GM23338 (cell line): ENCODE measurements at regions not wholly inside any gene's neighbourhood (a gene's known extent, or its start where the extent isn't known, plus 50 kb on each side); places are given as distances from the start of the nearest gene placed in this dataset.
A peak's percentile ranks its signal among the peaks of the same experiment; 100 is the strongest.

ENCODE experiments used
- ATAC-seq: fragments of 200-7000 bp; cut with Tn5 transposase; 3 replicates; pipeline ENCODE4 v1.9.1; 2020
- DNase-seq: peaks from one replicate; pipeline ENCODE4 v3.0.0-alpha.2; 2015; ENCODE audit warnings: low spot score
- H2AFZ ChIP-seq: fragments of 200-600 bp; sonication (generic); 2 replicates; pipeline ENCODE4 v1.8.0; 2016; ENCODE audit warnings: antibody characterized with exemption, mild to moderate bottlenecking, moderate library complexity
- H3F3A ChIP-seq: fragments of 200-600 bp; sonication (generic); replicated peaks from 2 replicates; pipeline ENCODE4 v1.8.0; 2017; ENCODE audit warnings: antibody characterized with exemption, mixed run types, low read depth
- H3K27ac ChIP-seq: fragments of 200-600 bp; sonication (generic); 2 replicates; pipeline ENCODE4 v1.6.1; 2016; ENCODE audit warnings: low read depth
- H3K27me3 ChIP-seq: fragments of 200-600 bp; sonication (generic); 2 replicates; pipeline ENCODE4 v1.8.0; 2016; ENCODE audit warnings: mild to moderate bottlenecking, mixed run types, moderate library complexity; ENCODE audit not compliant: insufficient read depth
- H3K36me3 ChIP-seq: fragments of 200-600 bp; sonication (generic); 2 replicates; pipeline ENCODE4 v1.8.0; 2016; ENCODE audit warnings: mild to moderate bottlenecking; ENCODE audit not compliant: insufficient read depth
- H3K4me1 ChIP-seq: fragments of 200-600 bp; sonication (generic); 2 replicates; pipeline ENCODE4 v1.8.0; 2016; ENCODE audit warnings: mild to moderate bottlenecking, moderate library complexity; ENCODE audit not compliant: insufficient read depth
- H3K4me2 ChIP-seq: fragments of 200-600 bp; sonication (generic); 2 replicates; pipeline ENCODE4 v1.7.1; 2017; ENCODE audit warnings: mixed run types
- H3K4me3 ChIP-seq: fragments of 200-600 bp; sonication (generic); 2 replicates; pipeline ENCODE4 v1.6.1; 2016; ENCODE audit warnings: mixed run types
- H3K79me2 ChIP-seq: fragments of 200-600 bp; sonication (generic); replicated peaks from 2 replicates; pipeline ENCODE4 v1.8.0; 2017; ENCODE audit warnings: mild to moderate bottlenecking; ENCODE audit not compliant: insufficient read depth
- H3K9me2 ChIP-seq: fragments of 200-600 bp; sonication (generic); 2 replicates; pipeline ENCODE4 v1.8.0; 2017; ENCODE audit not compliant: insufficient read depth
- H4K20me1 ChIP-seq: fragments of 200-600 bp; sonication (generic); replicated peaks from 2 replicates; pipeline ENCODE4 v1.8.0; 2017; ENCODE audit warnings: mild to moderate bottlenecking; ENCODE audit not compliant: insufficient read depth
- H3K27ac Mint-ChIP-seq: 2 replicates; pipeline ENCODE4 v1.8.0; 2020; ENCODE audit warnings: inconsistent platforms, mild to moderate bottlenecking, moderate library complexity, mixed read lengths
- H3K27me3 Mint-ChIP-seq: 3 replicates; pipeline ENCODE4 v1.8.0; 2022; ENCODE audit warnings: low read depth, mild to moderate bottlenecking, moderate library complexity, mixed read lengths, inconsistent platforms; ENCODE audit not compliant: insufficient read depth, poor library complexity
- H3K36me3 Mint-ChIP-seq: 3 replicates; pipeline ENCODE4 v1.8.0; 2021; ENCODE audit warnings: low read depth, mild to moderate bottlenecking, inconsistent platforms, moderate library complexity, mixed read lengths
- H3K4me1 Mint-ChIP-seq: 3 replicates; pipeline ENCODE4 v1.8.0; 2020; ENCODE audit warnings: mild to moderate bottlenecking, inconsistent platforms, mixed read lengths
- H3K4me3 Mint-ChIP-seq: 3 replicates; pipeline ENCODE4 v1.8.0; 2021; ENCODE audit warnings: moderate library complexity, mild to moderate bottlenecking, inconsistent platforms, mixed read lengths
- H3K9me3 Mint-ChIP-seq: 3 replicates; pipeline ENCODE4 v1.8.0; 2020; ENCODE audit warnings: moderate library complexity, mild to moderate bottlenecking, inconsistent platforms, mixed read lengths
- CREB1 ChIP-seq: fragments of 250-450 bp; sonication (Bioruptor Pico); IDR thresholded peaks from 2 replicates; pipeline ENCODE4 v1.5.0; 2020; ENCODE audit warnings: low read depth, mild to moderate bottlenecking, moderate library complexity
- EZH2phosphoT487 ChIP-seq: fragments of 200-600 bp; sonication (generic); IDR thresholded peaks from one replicate; pipeline ENCODE4 v1.8.1; 2018; ENCODE audit warnings: antibody characterized with exemption; ENCODE audit not compliant: unreplicated experiment
- JUNB ChIP-seq: IDR thresholded peaks from one replicate; pipeline ENCODE4 v1.6.1; 2016; ENCODE audit warnings: antibody characterized with exemption; ENCODE audit not compliant: unreplicated experiment
- NANOG ChIP-seq: IDR thresholded peaks from 2 replicates; pipeline ENCODE4 v1.6.1; 2016; ENCODE audit warnings: antibody characterized with exemption, borderline replicate concordance
- POLR2AphosphoS5 ChIP-seq: IDR thresholded peaks from 2 replicates; pipeline ENCODE4 v1.6.1; 2016; ENCODE audit warnings: antibody characterized with exemption, low read depth
- REST ChIP-seq: IDR thresholded peaks from one replicate; pipeline ENCODE4 v1.6.1; 2018; ENCODE audit warnings: antibody characterized with exemption; ENCODE audit not compliant: unreplicated experiment
- ZNF114 ChIP-seq: fragments of 250-450 bp; sonication (Bioruptor Pico); IDR thresholded peaks from 2 replicates; pipeline ENCODE4 v1.5.0; 2020; ENCODE audit warnings: mild to moderate bottlenecking, moderate library complexity
- ZNF462 ChIP-seq: fragments of 250-450 bp; sonication (Bioruptor Pico); IDR thresholded peaks from 2 replicates; pipeline ENCODE4 v1.5.0; 2020; ENCODE audit warnings: mild to moderate bottlenecking, moderate library complexity

- ATAC-seq = no peak
- H3K27ac ChIP-seq = no peak overlapping the region
Observed at GRCh38 chr7:53238021-53238605, 202.7 kb downstream of the POM121L12 start.

More at GRCh38 chr7:53238021-53238605, 202.7 kb downstream of the POM121L12 start:
- Histone ChIP-seq H3F3A (no peaks in the 10 kb centered on the region), H2AFZ (0 out of 2 replicates have a peak overlapping the region, but pooled peaks have one; percentile 61), H3K79me2 (no peaks in the 10 kb centered on the region), H3K4me3 (no peak overlapping the region), H4K20me1 (no peaks in the 10 kb centered on the region), H3K9me2 (no peaks in the 10 kb centered on the region), H3K36me3 (no peaks in the 10 kb centered on the region), H3K27me3 (no peaks in the 10 kb centered on the region), H3K4me2 (no peak overlapping the region), H3K4me1 (peaks cover 3% of the 10 kb centered on the region; the same call in 1 of the 2 replicates)
- Mint-ChIP-seq H3K9me3 (peaks cover 6% of the 10 kb centered on the region; the same call in 2 of the 3 replicates), H3K27me3 (peaks cover 1% of the 10 kb centered on the region), H3K36me3 (peaks cover under 1% of the 10 kb centered on the region; the same call in 1 of the 3 replicates), H3K4me1 (peaks cover 3% of the 10 kb centered on the region; the same call in 2 of the 3 replicates), H3K4me3 (no peak overlapping the region), H3K27ac (no peak overlapping the region)
- no peak for DNase-seq
- TF ChIP-seq ZNF462 (CRISPR knock-in tag) = no peak
- no peak for TF ChIP-seq ZNF114
- no peak for TF ChIP-seq REST
- no peak for TF ChIP-seq JUNB
- TF ChIP-seq CREB1 = no peak
- TF ChIP-seq POLR2AphosphoS5 = no peak
- no peak for TF ChIP-seq NANOG
- no peak for TF ChIP-seq EZH2phosphoT487
